Mesothelial cell of epicardium (in vitro differentiated cells): ENCODE measurements at regions not wholly inside any gene's neighbourhood (a gene's known extent, or its start where the extent isn't known, plus 50 kb on each side); places are given as distances from the start of the nearest gene placed in this dataset.
"Not testable (repeated sequence)": the region's sequence is repeated elsewhere in the genome, so short reads cannot be mapped to it uniquely, and the experiment has no call there.

Experiments
- DNase-seq, 2 experiments: peaks; one replicate each; pipeline ENCODE4 v3.0.0; 2021; ENCODE audit warnings: low spot score in 2 of 2; ENCODE audit not compliant: unreplicated experiment in 2 of 2
- H3K27ac Mint-ChIP-seq: 2 replicates; pipeline ENCODE4 v1.8.0; 2021; ENCODE audit warnings: mixed read lengths
- H3K27me3 Mint-ChIP-seq: 2 replicates; pipeline ENCODE4 v1.8.0; 2021; ENCODE audit warnings: low read depth, mixed read lengths
- H3K36me3 Mint-ChIP-seq: 2 replicates; pipeline ENCODE4 v1.8.0; 2021; ENCODE audit warnings: mixed read lengths
- H3K4me1 Mint-ChIP-seq: 2 replicates; pipeline ENCODE4 v1.8.0; 2021; ENCODE audit warnings: mixed read lengths
- H3K4me3 Mint-ChIP-seq: 2 replicates; pipeline ENCODE4 v1.8.0; 2021; ENCODE audit warnings: mild to moderate bottlenecking, moderate library complexity, mixed read lengths
- H3K9me3 Mint-ChIP-seq: 2 replicates; pipeline ENCODE4 v1.8.0; 2021; ENCODE audit warnings: mixed read lengths
- TF ChIP-seq, protein P1 (sequence below): fragments of 200-600 bp; sonication (generic); IDR thresholded peaks from one replicate; pipeline ENCODE4 v1.5.0; 2021; ENCODE audit warnings: antibody characterized with exemption; ENCODE audit not compliant: unreplicated experiment

DNA sequence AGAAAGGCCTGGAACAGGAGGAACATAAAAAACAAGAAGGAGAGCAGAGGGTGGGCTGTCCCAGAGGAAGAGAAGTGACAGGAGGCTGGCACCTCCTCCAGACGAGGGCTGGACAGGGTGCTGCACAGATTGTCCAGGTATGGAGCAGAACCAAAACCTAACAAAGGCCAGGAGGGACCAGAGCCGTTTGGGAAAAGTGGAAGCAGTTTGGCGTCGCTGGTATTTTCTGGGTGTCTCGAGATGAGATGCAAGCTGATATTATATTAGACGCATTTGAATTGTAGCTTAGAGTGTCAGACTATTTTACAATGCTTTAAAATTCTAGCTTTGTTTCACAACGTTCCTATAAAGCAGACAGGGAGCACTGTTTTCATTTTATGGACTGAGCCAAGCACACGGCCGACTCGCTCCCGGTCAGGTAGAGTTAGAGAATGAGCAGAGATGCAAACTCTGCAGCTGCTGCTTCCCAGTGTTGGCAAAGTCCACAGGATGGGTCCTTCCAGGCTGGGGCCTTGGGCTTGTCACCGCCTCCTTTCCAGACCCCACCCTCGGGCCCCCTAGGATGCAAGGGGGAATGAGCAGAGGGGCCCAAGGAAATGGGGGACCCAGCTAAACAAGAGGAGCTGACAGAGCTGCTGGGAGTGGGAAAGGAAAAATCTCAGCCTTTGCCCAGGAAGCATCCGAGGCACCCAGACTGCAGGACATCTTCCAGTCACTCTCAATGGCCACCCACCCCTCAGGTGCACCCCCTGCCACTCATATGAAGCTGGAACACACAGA is 60.8 kb upstream of the TMPRSS2 start:
- H3K36me3 Mint-ChIP-seq = no peaks in the 10 kb centered on the region
- TF ChIP-seq, protein P1, sequence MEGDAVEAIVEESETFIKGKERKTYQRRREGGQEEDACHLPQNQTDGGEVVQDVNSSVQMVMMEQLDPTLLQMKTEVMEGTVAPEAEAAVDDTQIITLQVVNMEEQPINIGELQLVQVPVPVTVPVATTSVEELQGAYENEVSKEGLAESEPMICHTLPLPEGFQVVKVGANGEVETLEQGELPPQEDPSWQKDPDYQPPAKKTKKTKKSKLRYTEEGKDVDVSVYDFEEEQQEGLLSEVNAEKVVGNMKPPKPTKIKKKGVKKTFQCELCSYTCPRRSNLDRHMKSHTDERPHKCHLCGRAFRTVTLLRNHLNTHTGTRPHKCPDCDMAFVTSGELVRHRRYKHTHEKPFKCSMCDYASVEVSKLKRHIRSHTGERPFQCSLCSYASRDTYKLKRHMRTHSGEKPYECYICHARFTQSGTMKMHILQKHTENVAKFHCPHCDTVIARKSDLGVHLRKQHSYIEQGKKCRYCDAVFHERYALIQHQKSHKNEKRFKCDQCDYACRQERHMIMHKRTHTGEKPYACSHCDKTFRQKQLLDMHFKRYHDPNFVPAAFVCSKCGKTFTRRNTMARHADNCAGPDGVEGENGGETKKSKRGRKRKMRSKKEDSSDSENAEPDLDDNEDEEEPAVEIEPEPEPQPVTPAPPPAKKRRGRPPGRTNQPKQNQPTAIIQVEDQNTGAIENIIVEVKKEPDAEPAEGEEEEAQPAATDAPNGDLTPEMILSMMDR = no peak
- H3K9me3 Mint-ChIP-seq = peaks cover 11% of the 10 kb centered on the region
- peaks cover 4% of the 10 kb centered on the region for H3K4me1 Mint-ChIP-seq
- peaks cover 9% of the 10 kb centered on the region for H3K27me3 Mint-ChIP-seq
- DNase-seq = no peak
- no peak overlapping the region for H3K27ac Mint-ChIP-seq
- no peak overlapping the region for H3K4me3 Mint-ChIP-seq

DNA sequence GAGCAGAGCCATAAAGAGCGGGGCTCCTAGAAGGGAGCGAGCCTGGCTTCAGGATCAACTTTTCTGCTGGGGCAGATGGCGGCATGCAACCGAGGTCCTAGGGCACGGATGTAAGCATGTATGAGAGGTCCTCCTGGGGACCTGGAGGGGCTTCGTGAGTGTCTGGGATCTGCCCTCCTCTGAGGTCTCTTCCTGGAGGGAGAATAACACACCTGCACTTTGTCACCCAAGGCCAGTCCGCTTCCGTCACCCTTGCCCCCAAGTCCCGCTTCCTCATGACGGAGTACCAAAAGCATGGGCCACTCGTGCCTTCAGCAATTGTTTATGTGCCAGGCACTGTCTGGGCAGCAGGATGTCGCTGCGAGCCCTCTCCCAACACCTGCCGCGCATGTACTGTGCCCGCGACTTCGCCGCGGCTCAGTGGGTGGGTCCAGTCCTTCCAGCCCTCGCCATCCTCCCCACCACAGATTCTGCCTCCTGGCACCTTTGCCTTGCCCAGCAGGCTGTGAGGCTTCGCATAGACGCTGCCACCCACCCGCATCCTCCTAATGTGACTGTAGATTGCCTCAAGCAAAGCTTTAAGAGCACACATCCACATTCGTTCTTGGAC is 60.0 kb upstream of the TMPRSS2 start:
- H3K27ac Mint-ChIP-seq = no peak overlapping the region

GRCh38 chr21:41567237-41567636 is 59.3 kb upstream of the TMPRSS2 start:
- not testable (repeated sequence) for H3K36me3 Mint-ChIP-seq, H3K4me1 Mint-ChIP-seq

More for the DNA sequence above, 60.0 kb upstream of the TMPRSS2 start:
- TF ChIP-seq, protein P1 = no peak
- Mint-ChIP-seq H3K36me3 (no peaks in the 10 kb centered on the region), H3K4me3 (no peak overlapping the region), H3K4me1 (peaks cover 4% of the 10 kb centered on the region), H3K9me3 (peaks cover 11% of the 10 kb centered on the region), H3K27me3 (peaks cover 9% of the 10 kb centered on the region)
- no peak for DNase-seq

GRCh38 chr21:41566500-41567014 is 58.6 kb upstream of the TMPRSS2 start:
- Mint-ChIP-seq H3K9me3 (peaks cover 6% of the 10 kb centered on the region), H3K4me3 (no peak overlapping the region), H3K27me3 (peaks cover 9% of the 10 kb centered on the region), H3K36me3 (no peaks in the 10 kb centered on the region), H3K27ac (no peak overlapping the region), H3K4me1 (peaks cover 4% of the 10 kb centered on the region)
- no peak for DNase-seq
- TF ChIP-seq, protein P1 = no peak

More at GRCh38 chr21:41567237-41567636, 59.3 kb upstream of the TMPRSS2 start:
- not testable (repeated sequence) for H3K4me3 Mint-ChIP-seq, H3K27me3 Mint-ChIP-seq, DNase-seq, H3K27ac Mint-ChIP-seq
- peaks cover 11% of the 10 kb centered on the region for H3K9me3 Mint-ChIP-seq

DNA sequence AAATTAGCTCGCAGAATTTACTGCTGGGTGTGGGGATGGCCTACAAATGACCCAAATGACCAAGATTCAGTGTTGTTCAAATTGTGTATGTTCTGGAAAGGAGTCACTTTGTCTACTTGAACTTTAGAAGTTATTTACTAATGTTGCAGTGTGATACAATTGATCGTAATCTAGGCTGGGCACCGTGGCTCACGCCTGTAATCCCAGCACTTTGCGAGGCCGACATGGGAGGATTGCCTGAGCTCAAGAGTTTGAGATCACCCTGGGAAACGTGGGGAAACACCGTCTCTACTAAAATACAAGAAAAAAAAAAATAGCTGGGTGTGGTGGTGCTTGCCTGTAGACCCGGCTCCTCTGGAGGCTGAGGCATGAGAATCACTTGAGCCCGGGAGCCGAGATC is 57.6 kb upstream of the TMPRSS2 start:
- TF ChIP-seq, protein P1 = no peak
- Mint-ChIP-seq H3K4me1 (peaks cover 4% of the 10 kb centered on the region), H3K9me3 (no peaks in the 10 kb centered on the region), H3K36me3 (no peaks in the 10 kb centered on the region), H3K4me3 (no peak overlapping the region), H3K27ac (no peak overlapping the region), H3K27me3 (peaks cover 9% of the 10 kb centered on the region)
- DNase-seq = no peak

DNA sequence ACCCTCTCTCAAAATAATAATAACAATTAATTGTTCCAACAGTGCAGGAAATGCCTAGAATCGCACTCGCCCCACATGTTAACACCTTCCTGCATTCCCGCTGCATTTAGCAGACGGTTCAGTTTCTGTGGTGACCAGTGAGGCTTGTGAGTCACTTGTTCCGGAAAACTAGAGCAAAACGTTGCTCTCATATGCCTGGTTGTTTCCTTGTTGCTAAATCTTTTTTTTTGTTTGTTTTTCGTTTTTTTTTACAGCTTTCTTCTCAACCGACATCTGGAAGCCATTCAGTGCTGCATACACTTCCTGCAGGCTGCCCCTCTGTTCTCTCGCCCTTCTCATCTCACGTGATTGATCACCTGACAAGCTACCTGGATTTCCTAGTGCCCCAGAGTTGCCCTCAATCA is 56.9 kb upstream of the TMPRSS2 start:
- Mint-ChIP-seq H3K4me3 (no peak overlapping the region), H3K9me3 (no peaks in the 10 kb centered on the region), H3K27me3 (peaks cover 9% of the 10 kb centered on the region), H3K36me3 (no peaks in the 10 kb centered on the region), H3K4me1 (peaks cover 4% of the 10 kb centered on the region), H3K27ac (peak overlapping the region; percentile 35)
- TF ChIP-seq, protein P1 = no peak
- no peak for DNase-seq
